Panc1 (cell line): ENCODE measurements at regions not wholly inside any gene's neighbourhood (a gene's known extent, or its start where the extent isn't known, plus 50 kb on each side); places are given as distances from the start of the nearest gene placed in this dataset.
"Not testable (repeated sequence)": the region's sequence is repeated elsewhere in the genome, so short reads cannot be mapped to it uniquely, and the experiment has no call there.

Source experiments
- ATAC-seq: fragments of 200-7000 bp; cut with Tn5 transposase; 2 replicates; pipeline ENCODE4 v1.9.1; 2020; ENCODE audit warnings: mild to moderate bottlenecking, moderate library complexity
- BruUV-seq: library from RNA; stranded (reverse); fragments of 400-500 nt; replicated peaks from 2 replicates; lab custom pipeline; 2021; lab: Mats Ljungman, UMichigan
- CTCF ChIA-PET: fragments of 300-600 bp; sonication (Branson Sonifier 250); formaldehyde crosslinking; loops from one replicate; lab custom pipeline; 2022; ENCODE audit warnings: antibody characterized with exemption; lab: Charles Lee
- POLR2A ChIA-PET: fragments of 300-600 bp; sonication (Branson Sonifier 250); formaldehyde crosslinking; loops from one replicate; lab custom pipeline; 2022; ENCODE audit warnings: antibody characterized with exemption; lab: Charles Lee
- DNase-seq: peaks from one replicate; pipeline ENCODE4 v3.0.0-alpha.2; 2010; ENCODE audit warnings: low read depth, low spot score
- H3K27ac ChIP-seq: 2 replicates; pipeline ENCODE4 v1.5.1; 2011; ENCODE audit warnings: mild to moderate bottlenecking, low read length, inconsistent platforms
- H3K27me3 ChIP-seq: fragments of 200-500 bp; sonication (Bioruptor generic); 2 replicates; pipeline ENCODE4 v1.6.0; 2014; ENCODE audit warnings: low read length, inconsistent platforms; ENCODE audit not compliant: control insufficient read depth, insufficient read depth
- H3K36me3 ChIP-seq: fragments of 200-500 bp; sonication (Bioruptor generic); 2 replicates; pipeline ENCODE4 v1.5.1; 2014; ENCODE audit warnings: inconsistent platforms, mild to moderate bottlenecking, low read length, moderate library complexity; ENCODE audit not compliant: control insufficient read depth, insufficient read depth
- H3K4me1 ChIP-seq: 2 replicates; pipeline ENCODE4 v1.5.1; 2011; ENCODE audit warnings: inconsistent platforms, mild to moderate bottlenecking, low read length, moderate library complexity; ENCODE audit not compliant: control insufficient read depth, insufficient read depth
- H3K4me3 ChIP-seq, 2 experiments: 2 replicates each; pipeline ENCODE4 v1.5.1; 2011 to 2012; ENCODE audit warnings: low read depth in 2 of 2, low read length in 2 of 2, mild to moderate bottlenecking in 2 of 2, inconsistent platforms in 1 of 2, moderate library complexity in 1 of 2
- H3K9me3 ChIP-seq: fragments of 200-500 bp; sonication (Bioruptor generic); 2 replicates; pipeline ENCODE4 v1.5.1; 2014; ENCODE audit warnings: low read depth, mild to moderate bottlenecking, inconsistent platforms, low read length, moderate library complexity; ENCODE audit not compliant: control insufficient read depth, insufficient read depth
- POLR2AphosphoS5 ChIP-seq: IDR thresholded peaks from 2 replicates; pipeline ENCODE4 v1.6.1; 2012; ENCODE audit warnings: mild to moderate bottlenecking, low read depth, low read length, moderate library complexity
- SIN3A ChIP-seq: IDR thresholded peaks from 2 replicates; pipeline ENCODE4 v1.6.1; 2012; ENCODE audit warnings: low read depth, mild to moderate bottlenecking, low read length, moderate library complexity, borderline replicate concordance; ENCODE audit not compliant: insufficient read depth
- TCF7L2 ChIP-seq: IDR thresholded peaks from 2 replicates; pipeline ENCODE4 v1.6.1; 2011; ENCODE audit warnings: mild to moderate bottlenecking, low read depth, low read length, inconsistent platforms
- in situ Hi-C: cut with HindIII; loops from 2 replicates; pipeline ENCODE4 v1.10.0; 2016; ENCODE audit warnings: low sequenced_read_pairs, low pct_unique_long_range_greater_than_20kb
- intact Hi-C: fragments of 100-400 bp; cut with micrococcal nuclease; formaldehyde crosslinking; loops from one replicate; pipeline ENCODE4 v1.10.0; 2022; ENCODE audit not compliant: unreplicated experiment
- TF ChIP-seq, protein P1 (sequence below), 2 experiments: IDR thresholded peaks; 2 replicates each; pipeline ENCODE4 v1.6.1; 2011 to 2012; ENCODE audit warnings: low read depth in 2 of 2, control low read depth in 1 of 2, low read length in 1 of 2, mild to moderate bottlenecking in 1 of 2, moderate library complexity in 1 of 2; ENCODE audit not compliant: insufficient read depth in 1 of 2
- TF ChIP-seq, protein P2 (sequence below): fragments of 450-650 bp; IDR thresholded peaks from 2 replicates; pipeline ENCODE4 v1.5.1; 2017; ENCODE audit warnings: mild to moderate bottlenecking

DNA sequence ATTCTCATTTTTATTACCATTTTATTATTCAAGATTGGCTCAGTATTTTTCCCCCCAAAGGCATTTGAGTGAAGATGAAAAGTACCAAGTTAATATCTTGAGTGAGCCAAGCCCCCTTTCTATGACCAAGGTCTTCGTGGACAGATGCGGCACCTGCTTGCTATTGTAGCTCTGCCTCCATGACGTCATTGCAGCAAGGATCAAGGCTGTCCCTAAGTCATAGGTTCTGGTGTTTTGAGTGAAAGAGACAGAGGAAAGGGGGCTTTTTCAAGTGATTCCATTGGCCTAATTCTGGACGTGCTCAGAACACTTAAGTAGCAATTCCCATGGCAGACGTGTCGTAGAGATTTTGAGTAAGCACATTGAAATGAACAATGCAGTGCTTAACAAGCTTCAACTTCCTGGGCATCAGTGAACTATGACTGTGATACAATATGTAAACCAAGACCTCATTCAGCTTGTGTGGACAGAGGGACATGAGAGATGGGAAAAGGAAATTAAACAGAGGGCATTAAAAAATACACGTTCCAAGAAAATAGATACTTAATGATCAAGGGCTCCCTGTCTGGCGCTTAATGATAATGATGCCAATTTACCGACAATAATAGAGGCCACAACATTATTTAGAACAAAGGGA, 248.7 kb upstream of the NPVF start:
- no peaks in the 10 kb centered on the region for H3K4me1 ChIP-seq
- ChIA-PET POLR2A (no interaction called here), CTCF (no interaction called here)
- no peak overlapping the region for H3K4me3 ChIP-seq
- peaks cover 7% of the 10 kb centered on the region; the same call in 1 of the 2 replicates for H3K27me3 ChIP-seq
- ATAC-seq (no peak), DNase-seq (no peak)
- no peak overlapping the region for H3K27ac ChIP-seq
- no peaks in the 10 kb centered on the region for H3K36me3 ChIP-seq
- intact Hi-C loops, result no loop called here
- no peaks in the 10 kb centered on the region for H3K9me3 ChIP-seq
- BruUV-seq, result no TSS peak
- in situ Hi-C loops, result no loop called here
- TF ChIP-seq, protein P1, sequence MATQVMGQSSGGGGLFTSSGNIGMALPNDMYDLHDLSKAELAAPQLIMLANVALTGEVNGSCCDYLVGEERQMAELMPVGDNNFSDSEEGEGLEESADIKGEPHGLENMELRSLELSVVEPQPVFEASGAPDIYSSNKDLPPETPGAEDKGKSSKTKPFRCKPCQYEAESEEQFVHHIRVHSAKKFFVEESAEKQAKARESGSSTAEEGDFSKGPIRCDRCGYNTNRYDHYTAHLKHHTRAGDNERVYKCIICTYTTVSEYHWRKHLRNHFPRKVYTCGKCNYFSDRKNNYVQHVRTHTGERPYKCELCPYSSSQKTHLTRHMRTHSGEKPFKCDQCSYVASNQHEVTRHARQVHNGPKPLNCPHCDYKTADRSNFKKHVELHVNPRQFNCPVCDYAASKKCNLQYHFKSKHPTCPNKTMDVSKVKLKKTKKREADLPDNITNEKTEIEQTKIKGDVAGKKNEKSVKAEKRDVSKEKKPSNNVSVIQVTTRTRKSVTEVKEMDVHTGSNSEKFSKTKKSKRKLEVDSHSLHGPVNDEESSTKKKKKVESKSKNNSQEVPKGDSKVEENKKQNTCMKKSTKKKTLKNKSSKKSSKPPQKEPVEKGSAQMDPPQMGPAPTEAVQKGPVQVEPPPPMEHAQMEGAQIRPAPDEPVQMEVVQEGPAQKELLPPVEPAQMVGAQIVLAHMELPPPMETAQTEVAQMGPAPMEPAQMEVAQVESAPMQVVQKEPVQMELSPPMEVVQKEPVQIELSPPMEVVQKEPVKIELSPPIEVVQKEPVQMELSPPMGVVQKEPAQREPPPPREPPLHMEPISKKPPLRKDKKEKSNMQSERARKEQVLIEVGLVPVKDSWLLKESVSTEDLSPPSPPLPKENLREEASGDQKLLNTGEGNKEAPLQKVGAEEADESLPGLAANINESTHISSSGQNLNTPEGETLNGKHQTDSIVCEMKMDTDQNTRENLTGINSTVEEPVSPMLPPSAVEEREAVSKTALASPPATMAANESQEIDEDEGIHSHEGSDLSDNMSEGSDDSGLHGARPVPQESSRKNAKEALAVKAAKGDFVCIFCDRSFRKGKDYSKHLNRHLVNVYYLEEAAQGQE (IDR thresholded peaks at IDR 0.05; ENCODE audit: insufficient read depth in 1 of 2, low read depth in 2 of 2, low read length in 1 of 2), result no peak
- TF ChIP-seq POLR2AphosphoS5, result no peak
- no peak for TF ChIP-seq TCF7L2
- TF ChIP-seq, protein P2, sequence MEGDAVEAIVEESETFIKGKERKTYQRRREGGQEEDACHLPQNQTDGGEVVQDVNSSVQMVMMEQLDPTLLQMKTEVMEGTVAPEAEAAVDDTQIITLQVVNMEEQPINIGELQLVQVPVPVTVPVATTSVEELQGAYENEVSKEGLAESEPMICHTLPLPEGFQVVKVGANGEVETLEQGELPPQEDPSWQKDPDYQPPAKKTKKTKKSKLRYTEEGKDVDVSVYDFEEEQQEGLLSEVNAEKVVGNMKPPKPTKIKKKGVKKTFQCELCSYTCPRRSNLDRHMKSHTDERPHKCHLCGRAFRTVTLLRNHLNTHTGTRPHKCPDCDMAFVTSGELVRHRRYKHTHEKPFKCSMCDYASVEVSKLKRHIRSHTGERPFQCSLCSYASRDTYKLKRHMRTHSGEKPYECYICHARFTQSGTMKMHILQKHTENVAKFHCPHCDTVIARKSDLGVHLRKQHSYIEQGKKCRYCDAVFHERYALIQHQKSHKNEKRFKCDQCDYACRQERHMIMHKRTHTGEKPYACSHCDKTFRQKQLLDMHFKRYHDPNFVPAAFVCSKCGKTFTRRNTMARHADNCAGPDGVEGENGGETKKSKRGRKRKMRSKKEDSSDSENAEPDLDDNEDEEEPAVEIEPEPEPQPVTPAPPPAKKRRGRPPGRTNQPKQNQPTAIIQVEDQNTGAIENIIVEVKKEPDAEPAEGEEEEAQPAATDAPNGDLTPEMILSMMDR, result no peak
- TF ChIP-seq SIN3A, result no peak

DNA sequence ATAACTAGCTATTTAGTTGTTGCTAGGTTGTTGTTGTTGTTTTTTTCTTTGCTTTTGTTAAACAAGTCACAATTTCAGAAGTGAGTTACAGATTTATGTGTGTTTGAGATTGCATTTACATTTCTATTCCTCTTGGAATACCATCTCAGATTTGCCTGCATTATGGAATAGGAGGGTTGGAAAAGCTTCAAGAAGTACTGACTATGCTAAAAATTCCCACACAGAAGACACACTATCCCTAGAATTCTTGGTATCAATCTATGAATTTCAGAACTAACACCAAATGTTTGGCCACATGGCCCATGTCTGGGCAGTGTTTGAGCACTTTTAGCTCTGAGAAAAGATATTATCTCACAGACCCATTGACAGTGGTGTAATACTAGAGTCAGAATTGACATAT, 249.9 kb upstream of the NPVF start:
- ATAC-seq, DNase-seq, POLR2A ChIA-PET: not testable (repeated sequence)

GRCh38 chr7:25478925-25479324, 250.6 kb upstream of the NPVF start:
- intact Hi-C loops, result no loop called here
- Histone ChIP-seq H3K27ac (no peak overlapping the region), H3K9me3 (no peaks in the 10 kb centered on the region), H3K36me3 (no peaks in the 10 kb centered on the region), H3K27me3 (peaks cover 4% of the 10 kb centered on the region; the same call in 1 of the 2 replicates), H3K4me1 (no peaks in the 10 kb centered on the region), H3K4me3 (no peak overlapping the region)
- no TSS peak for BruUV-seq
- ChIA-PET POLR2A (no interaction called here), CTCF (no interaction called here)
- DNase-seq (no peak), ATAC-seq (no peak)
- in situ Hi-C loops, result no loop called here
- TF ChIP-seq TCF7L2 (no peak), SIN3A (no peak), POLR2AphosphoS5 (no peak)
- TF ChIP-seq, protein P2, result no peak
- TF ChIP-seq, protein P1 (IDR thresholded peaks at IDR 0.05; ENCODE audit: insufficient read depth in 1 of 2, low read depth in 2 of 2, low read length in 1 of 2), result no peak

More for the DNA sequence above, 249.9 kb upstream of the NPVF start:
- in situ Hi-C loops, H3K9me3 ChIP-seq, CTCF ChIA-PET, H3K27ac ChIP-seq, H3K4me1 ChIP-seq, BruUV-seq, H3K36me3 ChIP-seq, intact Hi-C loops, H3K27me3 ChIP-seq, H3K4me3 ChIP-seq: not testable (repeated sequence)
